Karpas-422 (cell line): ENCODE measurements at regions not wholly inside any gene's neighbourhood (a gene's known extent, or its start where the extent isn't known, plus 50 kb on each side); places are given as distances from the start of the nearest gene placed in this dataset.
"Not testable (repeated sequence)": the region's sequence is repeated elsewhere in the genome, so short reads cannot be mapped to it uniquely, and the experiment has no call there.

Experiments used
- DNase-seq: peaks from one replicate; pipeline ENCODE4 v3.0.0-alpha.2; 2015
- H2AFZ ChIP-seq: fragments of 200-600 bp; sonication (generic); 2 replicates; pipeline ENCODE4 v1.6.1; 2014; ENCODE audit warnings: antibody characterized with exemption, low read length, mixed read lengths
- H3K27ac ChIP-seq: fragments of 200-600 bp; sonication (generic); 2 replicates; pipeline ENCODE4 v1.5.1; 2014; ENCODE audit warnings: mild to moderate bottlenecking, low read length, moderate library complexity
- H3K27me3 ChIP-seq: fragments of 200-600 bp; sonication (generic); 2 replicates; pipeline ENCODE4 v1.6.1; 2014; ENCODE audit warnings: low read length, mixed read lengths
- H3K36me3 ChIP-seq: fragments of 200-600 bp; sonication (generic); 2 replicates; pipeline ENCODE4 v1.6.1; 2014; ENCODE audit warnings: low read length, mixed read lengths; ENCODE audit not compliant: insufficient read depth
- H3K4me1 ChIP-seq: fragments of 200-600 bp; sonication (generic); 2 replicates; pipeline ENCODE4 v1.6.1; 2014; ENCODE audit warnings: mild to moderate bottlenecking, low read length, mixed read lengths
- H3K4me2 ChIP-seq: fragments of 200-600 bp; sonication (generic); 2 replicates; pipeline ENCODE4 v1.6.1; 2014; ENCODE audit warnings: low read length, low read depth, mild to moderate bottlenecking; ENCODE audit not compliant: poor library complexity, severe bottlenecking
- H3K4me3 ChIP-seq: fragments of 200-600 bp; sonication (generic); 2 replicates; pipeline ENCODE4 v1.5.1; 2014; ENCODE audit warnings: mild to moderate bottlenecking, antibody characterized with exemption, low read length, mixed read lengths
- H3K79me2 ChIP-seq: fragments of 200-600 bp; sonication (generic); 2 replicates; pipeline ENCODE4 v1.6.1; 2014; ENCODE audit warnings: mild to moderate bottlenecking, low read length, mixed read lengths
- H3K9ac ChIP-seq: fragments of 200-600 bp; sonication (generic); 2 replicates; pipeline ENCODE4 v1.6.0; 2014; ENCODE audit warnings: low read length
- H3K9me2 ChIP-seq: fragments of 200-600 bp; sonication (generic), shearing (Covaris generic); replicated peaks from 2 replicates; pipeline ENCODE4 v1.6.0; 2014; ENCODE audit warnings: mild to moderate bottlenecking, low read length, moderate library complexity; ENCODE audit not compliant: insufficient read depth
- H3K9me3 ChIP-seq: fragments of 300-700, 200-600 bp; sonication (generic); 2 replicates; pipeline ENCODE4 v1.6.1; 2014; ENCODE audit warnings: low read length, mixed read lengths
- H4K20me1 ChIP-seq: fragments of 200-600 bp; sonication (generic); 2 replicates; pipeline ENCODE4 v1.6.1; 2014; ENCODE audit warnings: mild to moderate bottlenecking, antibody characterized with exemption, low read length, low read depth; ENCODE audit not compliant: insufficient read depth

DNA sequence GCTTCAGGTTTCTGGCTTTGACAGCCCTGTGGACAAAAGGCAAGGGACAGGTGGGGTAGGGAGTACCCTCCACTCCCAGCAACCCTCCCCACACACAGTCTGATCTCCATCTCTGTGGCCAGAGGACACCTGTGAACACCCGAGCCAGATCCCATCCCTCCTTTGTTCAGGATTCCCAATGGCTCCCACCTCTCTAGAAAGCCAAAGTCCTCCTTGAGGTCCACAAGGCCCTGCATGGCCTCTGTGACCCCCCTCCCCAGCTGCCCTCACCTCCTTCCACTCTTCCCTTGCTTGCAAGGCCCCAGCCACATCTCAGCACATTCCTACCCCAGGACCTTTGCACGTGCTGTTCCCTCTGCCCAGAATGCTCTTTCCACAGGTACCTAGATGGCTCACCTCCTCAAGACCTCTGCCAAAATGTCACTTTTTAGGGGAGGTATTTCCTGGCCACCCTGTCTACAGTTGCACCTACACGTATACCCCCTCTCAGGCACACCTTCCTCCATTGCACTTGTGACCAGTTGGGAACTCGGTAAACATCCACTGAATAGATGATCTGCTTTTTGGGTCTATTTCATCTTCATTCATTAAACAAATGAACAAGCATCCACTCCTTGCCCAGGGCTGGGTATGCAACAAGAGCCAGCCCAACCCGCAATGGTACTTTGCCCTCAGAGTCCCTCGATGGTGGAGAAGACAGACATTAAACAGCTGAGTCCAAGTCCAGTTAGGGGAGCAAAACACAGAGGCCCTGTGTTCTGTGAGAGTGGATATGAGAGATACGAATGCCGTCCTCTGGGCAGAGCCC, 107.0 kb downstream of the CRLF3 start:
- H3K9me3 ChIP-seq = no peaks in the 10 kb centered on the region
- H3K79me2 ChIP-seq = peaks cover 73% of the 10 kb centered on the region
- H2AFZ ChIP-seq = no peak overlapping the region
- H3K27me3 ChIP-seq = no peaks in the 10 kb centered on the region
- no peak overlapping the region for H3K4me3 ChIP-seq
- H3K27ac ChIP-seq = no peak overlapping the region
- H3K36me3 ChIP-seq = no peaks in the 10 kb centered on the region
- H3K9ac ChIP-seq = no peak overlapping the region
- no peaks in the 10 kb centered on the region for H3K9me2 ChIP-seq
- H3K4me2 ChIP-seq = no peak overlapping the region
- no peak for DNase-seq
- peaks cover 26% of the 10 kb centered on the region for H3K4me1 ChIP-seq
- H4K20me1 ChIP-seq = peaks cover 30% of the 10 kb centered on the region; the same call in 1 of the 2 replicates

DNA sequence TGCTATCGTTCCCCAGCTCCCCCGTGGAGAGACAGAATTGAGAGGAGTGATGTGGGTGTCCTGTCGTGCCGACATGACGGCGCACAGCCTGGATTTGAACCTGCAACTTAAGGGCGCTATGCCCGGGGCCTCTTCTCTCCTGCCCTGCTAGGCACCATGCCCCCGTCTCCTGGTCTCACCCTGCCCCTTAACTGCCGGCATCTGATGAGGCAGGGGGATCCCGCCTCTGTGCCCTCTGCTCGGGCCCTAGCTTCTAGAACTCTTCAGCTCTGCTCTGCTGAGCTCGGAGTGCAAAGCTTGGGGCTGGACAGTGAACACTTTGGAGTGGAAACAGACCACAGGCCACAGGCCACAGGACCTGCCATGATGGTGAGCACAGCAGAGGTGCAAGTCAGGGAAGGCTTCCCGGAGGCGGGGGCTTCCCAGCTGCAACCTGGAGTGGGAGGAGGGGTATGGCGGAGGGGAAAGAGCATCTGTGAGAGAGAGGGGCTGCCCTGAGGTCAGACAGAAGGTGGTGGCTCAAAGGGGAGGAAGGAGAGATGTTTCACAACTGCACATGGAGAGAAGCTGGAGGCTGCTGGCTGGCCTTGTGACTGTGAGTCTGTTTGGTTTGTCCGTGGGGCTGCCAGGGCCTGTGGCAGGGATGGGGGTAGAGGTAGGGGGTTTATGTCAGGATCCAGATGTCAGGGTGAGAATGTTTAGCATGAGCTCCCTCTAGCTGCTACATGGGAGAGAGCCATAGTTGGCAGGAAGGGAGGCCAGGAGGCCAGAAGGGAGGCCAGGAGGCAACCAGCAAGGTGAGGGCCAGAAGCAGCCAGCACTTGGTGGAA, 107.8 kb downstream of the CRLF3 start:
- H3K27ac ChIP-seq = no peak overlapping the region
- H2AFZ ChIP-seq = no peak overlapping the region
- peaks cover 75% of the 10 kb centered on the region for H3K79me2 ChIP-seq
- H3K4me2 ChIP-seq = no peak overlapping the region
- H3K27me3 ChIP-seq = no peaks in the 10 kb centered on the region
- no peak overlapping the region for H3K9ac ChIP-seq
- no peaks in the 10 kb centered on the region for H3K9me3 ChIP-seq
- H3K4me3 ChIP-seq = no peak overlapping the region
- H4K20me1 ChIP-seq = peaks cover 30% of the 10 kb centered on the region; the same call in 1 of the 2 replicates
- H3K9me2 ChIP-seq = no peaks in the 10 kb centered on the region
- H3K36me3 ChIP-seq = no peaks in the 10 kb centered on the region
- peaks cover 30% of the 10 kb centered on the region for H3K4me1 ChIP-seq
- peak; percentile 65 for DNase-seq

DNA sequence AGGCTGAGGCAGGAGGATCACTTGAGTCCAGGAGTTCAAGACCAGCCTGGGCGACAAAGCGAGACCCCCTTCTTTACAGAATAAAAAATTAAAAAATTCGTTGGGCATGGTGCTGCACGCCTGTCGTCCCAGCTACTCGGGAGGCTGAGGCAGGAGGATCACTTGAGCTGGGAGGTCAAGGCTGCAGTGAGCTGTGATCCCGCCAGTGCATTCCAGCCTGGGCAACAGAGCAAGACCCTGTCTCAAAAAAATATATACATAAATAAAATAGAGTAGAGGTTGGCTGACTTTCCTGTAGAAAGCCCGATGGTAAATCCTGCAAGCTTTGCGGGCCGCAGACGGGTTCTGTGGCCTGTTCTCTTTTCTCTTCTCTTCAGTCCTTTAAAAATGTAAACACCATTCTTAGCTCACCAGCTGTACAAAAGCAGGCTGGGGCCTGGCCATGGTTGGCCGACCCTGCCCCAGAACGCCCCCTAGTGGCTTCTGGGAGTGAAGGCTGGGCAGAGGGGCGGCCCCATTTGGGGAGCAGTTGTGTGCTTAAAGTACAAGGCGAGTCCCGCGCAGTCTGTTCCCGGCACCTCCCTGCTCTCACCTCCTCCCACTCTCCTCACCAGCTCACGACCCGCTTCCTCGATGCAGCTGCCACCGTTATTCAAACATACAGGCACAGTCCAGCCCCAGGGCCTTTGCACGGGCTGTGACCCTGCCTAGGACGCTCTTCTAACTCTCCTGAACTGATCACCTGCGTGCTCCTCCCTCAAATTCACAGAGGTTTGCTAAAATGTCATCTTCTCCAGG, 109.5 kb downstream of the CRLF3 start:
- not testable (repeated sequence) for H3K9ac ChIP-seq, H3K4me2 ChIP-seq, H3K9me2 ChIP-seq, H3K9me3 ChIP-seq, H2AFZ ChIP-seq, H3K27ac ChIP-seq, H3K27me3 ChIP-seq, H3K36me3 ChIP-seq, H3K4me3 ChIP-seq
- H3K4me1 ChIP-seq = peaks cover 43% of the 10 kb centered on the region
- H3K79me2 ChIP-seq = peaks cover 83% of the 10 kb centered on the region
- H4K20me1 ChIP-seq = peaks cover 27% of the 10 kb centered on the region; the same call in 1 of the 2 replicates
- peak; percentile 86 for DNase-seq

DNA sequence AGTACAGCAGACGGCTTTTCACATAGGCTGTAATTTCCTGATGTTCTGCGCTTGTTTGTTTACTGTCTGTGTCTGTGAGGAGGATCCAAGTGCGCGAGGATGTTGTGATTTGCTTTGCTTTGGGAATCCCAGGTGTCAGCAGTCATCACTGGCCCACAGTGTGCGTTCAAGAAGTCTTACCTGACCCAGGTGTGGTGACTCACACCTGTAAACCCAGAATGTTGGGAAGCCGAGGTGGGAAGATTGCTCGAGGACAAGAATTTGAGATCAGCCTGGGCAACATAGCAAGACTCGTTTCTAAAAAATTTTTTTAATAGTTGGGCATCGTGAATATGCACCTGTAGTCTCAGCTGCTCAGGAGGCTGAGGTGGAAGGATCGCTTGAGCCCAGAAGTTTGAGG, 110.7 kb downstream of the CRLF3 start:
- H3K27me3 ChIP-seq, H3K9me2 ChIP-seq, H3K27ac ChIP-seq, H3K36me3 ChIP-seq, H3K9ac ChIP-seq, DNase-seq, H3K4me2 ChIP-seq, H2AFZ ChIP-seq, H3K4me3 ChIP-seq, H3K9me3 ChIP-seq: not testable (repeated sequence)
- H4K20me1 ChIP-seq = peaks cover 19% of the 10 kb centered on the region; the same call in 1 of the 2 replicates
- H3K79me2 ChIP-seq = peaks cover 74% of the 10 kb centered on the region
- H3K4me1 ChIP-seq = peaks cover 43% of the 10 kb centered on the region

DNA sequence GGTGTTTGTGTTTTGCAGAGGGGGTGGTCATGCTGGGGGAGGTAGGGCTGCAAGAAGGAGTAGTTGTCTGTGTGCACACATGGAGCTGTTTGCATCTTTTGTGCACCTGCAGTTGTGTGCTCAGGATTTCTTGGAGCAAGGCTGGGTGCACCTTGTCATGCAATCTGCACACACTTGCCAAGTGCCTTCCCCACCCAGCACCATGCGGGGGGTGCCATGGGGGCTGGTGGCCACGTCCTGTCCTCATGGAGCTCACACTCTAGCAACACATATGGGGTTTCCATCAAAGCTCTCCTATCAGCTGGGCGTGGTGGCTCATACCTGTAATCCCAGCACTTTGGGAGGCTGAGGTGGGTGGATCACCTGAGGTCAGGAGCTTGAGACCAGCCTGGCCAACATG, 111.6 kb downstream of the CRLF3 start:
- Histone ChIP-seq H3K4me1 (peaks cover 45% of the 10 kb centered on the region), H3K79me2 (peaks cover 65% of the 10 kb centered on the region), H3K9ac (peak overlapping the region; percentile 51; the same call in 1 of the 2 replicates), H4K20me1 (peaks cover 15% of the 10 kb centered on the region; the same call in 1 of the 2 replicates), H3K4me3 (peak overlapping the region; percentile 74; the same call in 1 of the 2 replicates), H3K27ac (peak overlapping the region; percentile 73), H3K4me2 (peak overlapping the region; percentile 71)
- DNase-seq, H3K9me3 ChIP-seq, H3K36me3 ChIP-seq, H3K9me2 ChIP-seq, H2AFZ ChIP-seq, H3K27me3 ChIP-seq: not testable (repeated sequence)

DNA sequence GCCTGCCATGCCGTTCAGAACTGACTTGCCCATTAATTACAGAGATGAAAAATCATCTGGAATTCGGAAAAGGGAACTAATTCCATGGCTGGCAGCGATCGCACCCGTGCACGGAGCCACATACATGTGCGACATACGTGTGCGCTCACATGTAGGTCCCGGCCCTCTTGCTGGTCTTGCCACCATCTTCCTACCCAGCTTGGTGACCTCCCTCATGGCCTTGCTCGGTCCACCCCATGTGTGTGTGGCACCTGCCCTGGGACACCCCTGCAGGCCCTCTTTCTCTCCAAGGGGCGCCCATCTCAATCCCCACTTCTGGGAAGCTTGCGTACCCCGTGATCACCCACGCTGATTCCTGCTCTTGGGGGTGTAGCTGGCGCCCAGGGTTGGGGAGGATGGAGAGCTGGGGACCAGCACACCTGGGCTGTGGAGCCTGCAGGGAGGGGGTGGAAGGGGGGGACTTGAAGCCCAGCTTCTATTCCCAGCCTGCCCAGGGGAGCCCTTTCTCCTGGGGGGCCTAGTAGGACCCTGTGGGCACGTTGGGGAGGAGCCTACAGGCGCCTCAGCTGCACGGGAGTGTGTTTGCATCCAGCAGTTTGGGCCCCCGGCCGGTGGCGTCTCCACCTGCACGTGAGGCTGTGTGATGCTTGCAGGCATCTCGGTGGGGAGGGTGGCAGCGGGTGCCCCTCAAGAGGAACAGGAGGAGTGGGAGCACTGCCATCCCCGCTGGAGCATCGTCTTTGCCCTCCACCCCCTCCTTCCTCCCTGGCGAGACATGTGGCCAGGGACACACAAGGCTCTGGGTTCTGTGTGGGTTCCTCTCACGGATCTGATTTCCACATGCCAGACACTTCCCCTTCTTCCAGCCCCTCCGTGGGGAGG, 112.6 kb downstream of the CRLF3 start:
- Histone ChIP-seq H3K4me1 (peaks cover 55% of the 10 kb centered on the region), H3K9ac (peak overlapping the region; percentile 51; the same call in 1 of the 2 replicates), H3K4me2 (peak overlapping the region; percentile 71), H3K27ac (peak overlapping the region; percentile 73), H3K79me2 (peaks cover 55% of the 10 kb centered on the region), H3K4me3 (peak overlapping the region; percentile 74; the same call in 1 of the 2 replicates)
- not testable (repeated sequence) for H4K20me1 ChIP-seq, H3K9me2 ChIP-seq, H3K27me3 ChIP-seq, H2AFZ ChIP-seq, H3K9me3 ChIP-seq, H3K36me3 ChIP-seq
- peak; percentile 65 for DNase-seq

DNA sequence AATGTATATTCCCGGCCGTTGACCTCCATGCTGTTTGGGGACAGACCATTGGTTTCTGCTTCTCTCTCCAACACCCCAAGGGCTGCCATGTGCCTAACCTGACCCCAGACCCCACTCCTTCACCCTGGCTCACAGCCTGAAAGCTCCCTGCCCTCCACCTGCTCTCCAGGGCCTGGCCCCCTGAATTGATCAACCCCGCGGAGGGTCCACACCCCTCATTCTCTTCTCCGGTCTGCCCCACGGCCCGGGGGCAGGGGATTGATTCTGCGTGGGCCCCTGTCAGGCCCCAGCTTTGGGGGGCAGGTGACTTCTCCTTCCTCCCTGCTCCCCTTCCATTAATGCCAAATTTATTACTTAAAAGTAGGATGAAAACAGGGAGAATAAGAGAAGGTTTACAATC, 113.3 kb downstream of the CRLF3 start:
- H3K9me3 ChIP-seq, H3K27me3 ChIP-seq, H4K20me1 ChIP-seq, DNase-seq, H3K9ac ChIP-seq, H3K36me3 ChIP-seq, H2AFZ ChIP-seq, H3K9me2 ChIP-seq: not testable (repeated sequence)
- Histone ChIP-seq H3K27ac (peak overlapping the region; percentile 51; the same call in 1 of the 2 replicates), H3K4me2 (peak overlapping the region; percentile 71), H3K79me2 (peaks cover 48% of the 10 kb centered on the region), H3K4me1 (peaks cover 56% of the 10 kb centered on the region), H3K4me3 (peak overlapping the region; percentile 74; the same call in 1 of the 2 replicates)
